ENCODE measurements at regions not wholly inside any gene's neighbourhood (a gene's known extent, or its start where the extent isn't known, plus 50 kb on each side); places are given as distances from the start of the nearest gene placed in this dataset.

GRCh38 chr6:156390621-156391020 lies 386.6 kb upstream of the ARID1B start:
- no peak for ATAC-seq
- TF ChIP-seq GLIS3 (CRISPR knock-in tag; IDR thresholded peaks at IDR 0.05) (no peak), ZNF70 (CRISPR knock-in tag; IDR thresholded peaks at IDR 0.05) (no peak), PPARA (CRISPR knock-in tag; IDR thresholded peaks at IDR 0.05; ENCODE audit: borderline replicate concordance) (no peak), SNAI2 (CRISPR knock-in tag; IDR thresholded peaks at IDR 0.05) (no peak), ZFP30 (CRISPR knock-in tag; IDR thresholded peaks at IDR 0.05) (no peak), CSDC2 (CRISPR knock-in tag; IDR thresholded peaks at IDR 0.05) (no peak)

GRCh38 chr6:156389296-156389695 lies 387.9 kb upstream of the ARID1B start:
- no peak for ATAC-seq
- TF ChIP-seq ZC3H10 (CRISPR knock-in tag; IDR thresholded peaks at IDR 0.05) (no peak), TCF4 (CRISPR knock-in tag; IDR thresholded peaks at IDR 0.05; ENCODE audit: borderline replicate concordance) (no peak), ZFP3 (CRISPR knock-in tag; IDR thresholded peaks at IDR 0.05) (no peak), ISL1 (CRISPR knock-in tag; IDR thresholded peaks at IDR 0.05) (no peak), ZNF565 (CRISPR knock-in tag; conservative IDR thresholded peaks at IDR 0.05; ENCODE audit: low read depth) (no peak), RARB (CRISPR knock-in tag; IDR thresholded peaks at IDR 0.05) (no peak), CSRNP3 (CRISPR knock-in tag; IDR thresholded peaks at IDR 0.05) (no peak), PPARA (CRISPR knock-in tag; IDR thresholded peaks at IDR 0.05; ENCODE audit: borderline replicate concordance) (no peak), TOX (CRISPR knock-in tag; IDR thresholded peaks at IDR 0.05; ENCODE audit: borderline replicate concordance) (no peak)
- TF ChIP-seq, protein P1, sequence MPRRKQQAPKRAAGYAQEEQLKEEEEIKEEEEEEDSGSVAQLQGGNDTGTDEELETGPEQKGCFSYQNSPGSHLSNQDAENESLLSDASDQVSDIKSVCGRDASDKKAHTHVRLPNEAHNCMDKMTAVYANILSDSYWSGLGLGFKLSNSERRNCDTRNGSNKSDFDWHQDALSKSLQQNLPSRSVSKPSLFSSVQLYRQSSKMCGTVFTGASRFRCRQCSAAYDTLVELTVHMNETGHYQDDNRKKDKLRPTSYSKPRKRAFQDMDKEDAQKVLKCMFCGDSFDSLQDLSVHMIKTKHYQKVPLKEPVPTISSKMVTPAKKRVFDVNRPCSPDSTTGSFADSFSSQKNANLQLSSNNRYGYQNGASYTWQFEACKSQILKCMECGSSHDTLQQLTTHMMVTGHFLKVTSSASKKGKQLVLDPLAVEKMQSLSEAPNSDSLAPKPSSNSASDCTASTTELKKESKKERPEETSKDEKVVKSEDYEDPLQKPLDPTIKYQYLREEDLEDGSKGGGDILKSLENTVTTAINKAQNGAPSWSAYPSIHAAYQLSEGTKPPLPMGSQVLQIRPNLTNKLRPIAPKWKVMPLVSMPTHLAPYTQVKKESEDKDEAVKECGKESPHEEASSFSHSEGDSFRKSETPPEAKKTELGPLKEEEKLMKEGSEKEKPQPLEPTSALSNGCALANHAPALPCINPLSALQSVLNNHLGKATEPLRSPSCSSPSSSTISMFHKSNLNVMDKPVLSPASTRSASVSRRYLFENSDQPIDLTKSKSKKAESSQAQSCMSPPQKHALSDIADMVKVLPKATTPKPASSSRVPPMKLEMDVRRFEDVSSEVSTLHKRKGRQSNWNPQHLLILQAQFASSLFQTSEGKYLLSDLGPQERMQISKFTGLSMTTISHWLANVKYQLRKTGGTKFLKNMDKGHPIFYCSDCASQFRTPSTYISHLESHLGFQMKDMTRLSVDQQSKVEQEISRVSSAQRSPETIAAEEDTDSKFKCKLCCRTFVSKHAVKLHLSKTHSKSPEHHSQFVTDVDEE (CRISPR knock-in tag; IDR thresholded peaks at IDR 0.05) = no peak

DNA sequence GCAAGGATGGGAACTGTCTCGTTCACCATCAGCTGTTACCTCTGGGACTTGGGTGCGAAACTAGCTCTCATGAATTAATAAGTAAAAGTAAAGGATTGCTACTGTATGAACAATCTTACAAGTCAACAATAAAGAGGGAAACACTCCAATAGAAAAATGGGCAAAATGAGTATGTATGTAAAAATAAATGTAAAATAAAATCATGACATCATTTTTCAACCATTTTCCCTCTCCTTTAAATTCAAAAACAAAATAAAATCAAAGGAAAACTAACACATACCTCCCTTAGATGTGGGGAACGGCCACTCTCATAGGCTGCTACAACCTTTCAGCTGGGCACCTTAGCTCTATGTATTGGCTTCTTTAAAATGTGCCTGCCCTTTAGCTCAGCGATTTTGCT lies 389.7 kb upstream of the ARID1B start:
- no peak for ATAC-seq
- TF ChIP-seq ZNF565 (CRISPR knock-in tag; conservative IDR thresholded peaks at IDR 0.05; ENCODE audit: low read depth) (no peak), PATZ1 (CRISPR knock-in tag; IDR thresholded peaks at IDR 0.05; ENCODE audit: borderline replicate concordance) (no peak), GLIS3 (CRISPR knock-in tag; IDR thresholded peaks at IDR 0.05) (no peak), CREB5 (CRISPR knock-in tag; IDR thresholded peaks at IDR 0.05; ENCODE audit: low read depth) (no peak), ESRRG (CRISPR knock-in tag; IDR thresholded peaks at IDR 0.05) (no peak), ZC3H10 (CRISPR knock-in tag; IDR thresholded peaks at IDR 0.05) (no peak), ARNTL (CRISPR knock-in tag; IDR thresholded peaks at IDR 0.05; ENCODE audit: borderline replicate concordance, low read depth) (no peak), PPARA (CRISPR knock-in tag; IDR thresholded peaks at IDR 0.05; ENCODE audit: borderline replicate concordance) (no peak), ZNF8 (CRISPR knock-in tag; IDR thresholded peaks at IDR 0.05) (no peak), ZNF70 (CRISPR knock-in tag; IDR thresholded peaks at IDR 0.05) (no peak), SNAI2 (CRISPR knock-in tag; IDR thresholded peaks at IDR 0.05) (no peak), ZFP30 (CRISPR knock-in tag; IDR thresholded peaks at IDR 0.05) (no peak), TOX (CRISPR knock-in tag; IDR thresholded peaks at IDR 0.05; ENCODE audit: borderline replicate concordance) (no peak), ISL1 (CRISPR knock-in tag; IDR thresholded peaks at IDR 0.05) (no peak)
- TF ChIP-seq, protein P2, sequence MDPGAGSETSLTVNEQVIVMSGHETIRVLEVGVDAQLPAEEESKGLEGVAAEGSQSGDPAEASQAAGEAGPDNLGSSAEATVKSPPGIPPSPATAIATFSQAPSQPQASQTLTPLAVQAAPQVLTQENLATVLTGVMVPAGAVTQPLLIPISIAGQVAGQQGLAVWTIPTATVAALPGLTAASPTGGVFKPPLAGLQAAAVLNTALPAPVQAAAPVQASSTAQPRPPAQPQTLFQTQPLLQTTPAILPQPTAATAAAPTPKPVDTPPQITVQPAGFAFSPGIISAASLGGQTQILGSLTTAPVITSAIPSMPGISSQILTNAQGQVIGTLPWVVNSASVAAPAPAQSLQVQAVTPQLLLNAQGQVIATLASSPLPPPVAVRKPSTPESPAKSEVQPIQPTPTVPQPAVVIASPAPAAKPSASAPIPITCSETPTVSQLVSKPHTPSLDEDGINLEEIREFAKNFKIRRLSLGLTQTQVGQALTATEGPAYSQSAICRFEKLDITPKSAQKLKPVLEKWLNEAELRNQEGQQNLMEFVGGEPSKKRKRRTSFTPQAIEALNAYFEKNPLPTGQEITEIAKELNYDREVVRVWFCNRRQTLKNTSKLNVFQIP (CRISPR knock-in tag; IDR thresholded peaks at IDR 0.05; ENCODE audit: borderline replicate concordance, low read depth) = no peak
